Fibroblast of villous mesenchyme (primary cell): ENCODE measurements at regions not wholly inside any gene's neighbourhood (a gene's known extent, or its start where the extent isn't known, plus 50 kb on each side); places are given as distances from the start of the nearest gene placed in this dataset.

Experiments
- DNase-seq: peaks from one replicate; pipeline ENCODE4 v3.0.0-alpha.2; 2010; ENCODE audit warnings: low read depth
- H3K4me3 ChIP-seq: 2 replicates; pipeline ENCODE4 v1.5.1; 2011; ENCODE audit warnings: low read depth, mild to moderate bottlenecking, low read length
- TF ChIP-seq, protein P1 (sequence below): IDR thresholded peaks from 2 replicates; pipeline ENCODE4 v1.5.1; 2012; ENCODE audit warnings: low read depth, mild to moderate bottlenecking, low read length; ENCODE audit not compliant: insufficient read depth

DNA sequence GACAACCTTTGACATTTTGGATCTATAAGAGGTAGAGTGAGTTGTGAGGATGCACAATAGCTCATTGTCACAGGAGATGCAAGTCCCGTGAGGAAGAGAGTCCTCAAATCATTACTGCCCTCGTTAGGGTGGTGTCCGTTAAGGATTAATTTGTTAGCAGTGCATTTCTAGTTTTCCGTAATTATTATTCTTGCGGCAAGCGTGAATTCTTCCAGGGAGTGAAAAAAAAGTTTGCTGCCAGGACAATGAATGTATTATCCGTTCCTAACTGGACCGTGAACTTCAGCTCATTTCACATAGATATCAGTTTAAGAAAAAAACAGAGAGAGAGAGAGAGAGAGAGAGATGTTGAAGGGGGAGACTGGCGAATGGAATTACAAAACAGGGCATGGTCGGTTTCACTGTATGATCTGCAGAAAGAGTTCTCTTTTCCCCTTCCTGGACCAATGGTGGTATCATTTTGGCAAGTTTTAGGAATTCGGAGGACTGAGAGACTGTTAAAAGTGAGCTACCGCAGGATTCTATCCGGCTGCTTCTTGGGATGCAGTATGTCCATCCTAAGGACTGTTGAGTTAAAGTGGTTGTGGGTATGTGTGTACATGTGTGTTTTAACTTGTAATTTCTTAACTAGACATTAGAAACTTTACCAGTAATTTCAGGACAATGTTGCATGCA, 216.0 kb upstream of the NFIA start:
- TF ChIP-seq, protein P1, sequence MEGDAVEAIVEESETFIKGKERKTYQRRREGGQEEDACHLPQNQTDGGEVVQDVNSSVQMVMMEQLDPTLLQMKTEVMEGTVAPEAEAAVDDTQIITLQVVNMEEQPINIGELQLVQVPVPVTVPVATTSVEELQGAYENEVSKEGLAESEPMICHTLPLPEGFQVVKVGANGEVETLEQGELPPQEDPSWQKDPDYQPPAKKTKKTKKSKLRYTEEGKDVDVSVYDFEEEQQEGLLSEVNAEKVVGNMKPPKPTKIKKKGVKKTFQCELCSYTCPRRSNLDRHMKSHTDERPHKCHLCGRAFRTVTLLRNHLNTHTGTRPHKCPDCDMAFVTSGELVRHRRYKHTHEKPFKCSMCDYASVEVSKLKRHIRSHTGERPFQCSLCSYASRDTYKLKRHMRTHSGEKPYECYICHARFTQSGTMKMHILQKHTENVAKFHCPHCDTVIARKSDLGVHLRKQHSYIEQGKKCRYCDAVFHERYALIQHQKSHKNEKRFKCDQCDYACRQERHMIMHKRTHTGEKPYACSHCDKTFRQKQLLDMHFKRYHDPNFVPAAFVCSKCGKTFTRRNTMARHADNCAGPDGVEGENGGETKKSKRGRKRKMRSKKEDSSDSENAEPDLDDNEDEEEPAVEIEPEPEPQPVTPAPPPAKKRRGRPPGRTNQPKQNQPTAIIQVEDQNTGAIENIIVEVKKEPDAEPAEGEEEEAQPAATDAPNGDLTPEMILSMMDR = no peak
- DNase-seq = no peak
- H3K4me3 ChIP-seq = no peak overlapping the region

DNA sequence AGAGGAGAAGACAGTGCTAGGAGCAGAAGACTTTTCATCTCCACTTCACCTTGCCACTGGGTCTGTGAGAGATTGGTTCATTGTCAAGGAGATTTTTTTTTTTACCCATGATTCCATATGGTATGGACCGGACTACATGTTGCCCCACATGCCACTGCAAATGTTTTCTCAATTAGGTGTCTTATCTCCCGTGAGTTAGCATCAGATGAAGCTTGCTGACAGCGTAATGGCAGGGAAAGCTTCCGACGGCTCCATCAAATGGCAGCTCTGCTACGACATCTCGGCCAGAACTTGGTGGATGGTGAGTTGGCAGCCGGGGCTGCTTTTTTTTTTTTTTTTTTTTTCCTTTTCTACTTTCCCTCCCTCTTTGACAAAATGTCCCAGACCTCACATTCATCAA, 217.2 kb upstream of the NFIA start:
- no peak for DNase-seq

DNA sequence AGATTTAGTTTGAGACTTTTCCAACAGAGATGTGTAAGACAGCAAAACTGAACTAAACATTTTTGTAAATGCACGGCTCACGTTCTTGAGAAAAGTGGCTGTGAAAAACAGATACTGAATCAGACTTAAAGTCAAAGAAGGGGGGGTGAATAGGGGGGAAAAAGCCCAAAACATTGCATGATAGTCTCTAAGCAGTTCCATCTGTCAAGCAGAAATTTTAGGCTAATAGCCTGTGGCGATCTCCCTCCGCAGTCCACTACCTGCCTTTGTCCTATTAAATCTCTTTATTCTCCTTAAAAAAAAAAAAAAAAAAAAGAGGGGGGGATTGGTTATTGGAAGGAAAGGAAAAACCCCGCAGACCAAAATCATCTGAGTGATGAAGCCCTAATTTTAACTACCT, 217.6 kb upstream of the NFIA start:
- TF ChIP-seq, protein P1 = no peak
- DNase-seq = no peak
- no peak overlapping the region for H3K4me3 ChIP-seq

More for the DNA sequence above, 217.2 kb upstream of the NFIA start:
- TF ChIP-seq, protein P1 = no peak
- no peak overlapping the region for H3K4me3 ChIP-seq

DNA sequence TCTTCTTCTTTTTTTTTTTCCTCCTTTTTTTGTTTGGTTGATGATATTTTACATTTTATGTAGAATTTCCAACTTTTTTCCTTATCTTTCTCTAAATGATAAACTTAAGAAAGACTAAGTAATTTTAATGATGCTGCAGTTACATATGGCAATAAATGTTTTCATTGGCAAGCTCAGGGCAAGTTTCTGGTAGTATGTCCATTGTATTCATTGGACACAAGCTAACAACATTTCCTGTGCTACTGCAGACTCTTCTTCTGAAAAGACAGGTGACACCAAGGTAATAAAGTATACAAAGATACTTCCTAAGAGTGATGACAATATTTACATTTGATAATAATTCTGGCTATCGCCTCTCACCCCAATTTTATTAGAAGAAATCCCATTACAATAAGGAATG, 219.2 kb upstream of the NFIA start:
- no peak overlapping the region for H3K4me3 ChIP-seq
- TF ChIP-seq, protein P1 = no peak
- DNase-seq = no peak

DNA sequence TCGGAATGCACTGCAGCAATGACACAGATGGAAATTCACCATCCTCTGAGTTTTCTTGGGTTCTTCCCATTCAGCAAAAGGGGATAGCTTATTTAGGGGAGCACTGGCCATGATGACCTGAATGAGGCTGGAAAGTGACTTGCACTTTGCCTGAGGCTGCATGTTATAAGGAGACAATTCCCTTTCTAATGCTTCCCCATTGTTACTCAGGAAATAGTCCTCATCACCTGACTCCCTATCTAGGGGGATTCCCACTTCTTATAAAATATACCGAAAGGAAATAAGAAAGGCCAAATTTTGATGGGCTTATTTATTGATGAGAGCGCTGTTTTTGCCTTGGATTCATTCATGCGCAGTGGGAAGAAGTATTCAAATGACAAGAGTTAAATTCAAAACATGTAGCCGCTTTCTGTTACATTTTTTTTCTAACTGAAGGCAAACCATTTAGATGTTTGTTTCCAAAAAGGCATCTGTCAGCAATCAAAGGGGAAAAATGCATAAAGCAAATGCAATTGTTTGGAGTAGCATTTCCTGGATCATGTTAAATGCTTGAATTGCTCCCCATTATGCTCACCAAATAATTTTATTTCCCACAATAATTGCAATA, 220.3 kb upstream of the NFIA start:
- H3K4me3 ChIP-seq = no peak overlapping the region
- DNase-seq = no peak
- TF ChIP-seq, protein P1 = no peak

DNA sequence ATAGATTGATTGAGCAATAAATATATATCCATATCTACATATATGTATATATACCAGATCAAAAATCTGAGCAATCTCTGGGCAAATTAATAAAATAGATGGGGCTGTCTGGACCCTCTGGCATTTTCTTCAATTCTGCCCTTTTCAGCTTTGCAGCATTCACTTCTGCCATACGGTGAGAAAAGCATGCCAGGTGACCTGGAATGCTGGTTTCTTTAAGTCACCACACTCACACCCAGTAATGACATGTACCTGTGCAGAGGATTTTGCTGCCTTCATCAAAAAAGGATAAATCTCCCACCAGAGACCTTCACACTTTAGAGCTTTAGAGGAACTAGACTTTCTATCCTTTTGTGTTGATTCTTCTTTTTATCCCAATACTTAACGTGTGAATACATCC, 223.2 kb upstream of the NFIA start:
- no peak overlapping the region for H3K4me3 ChIP-seq
- no peak for DNase-seq
- TF ChIP-seq, protein P1 = no peak

DNA sequence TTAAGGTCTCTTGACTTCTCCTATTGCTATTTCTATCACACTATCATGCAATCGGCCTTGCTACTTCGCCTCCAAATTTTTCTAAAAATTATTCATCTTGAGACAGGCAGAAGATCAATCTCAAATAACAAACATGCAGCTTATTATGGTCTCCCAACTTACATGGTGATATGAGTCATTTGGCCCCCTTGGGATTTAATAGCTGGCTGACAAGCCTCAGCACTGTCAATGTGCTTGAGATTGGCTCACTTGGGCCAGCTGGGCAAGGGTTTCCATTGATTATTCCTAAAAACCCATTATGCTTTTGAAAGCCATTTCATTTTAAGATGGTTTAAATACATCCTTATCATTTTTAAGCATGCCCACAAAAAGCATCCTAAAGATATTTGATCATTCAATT, 224.5 kb upstream of the NFIA start:
- no peak for DNase-seq
- H3K4me3 ChIP-seq = no peak overlapping the region
- TF ChIP-seq, protein P1 = no peak
